ENCODE measurements at regions not wholly inside any gene's neighbourhood (a gene's known extent, or its start where the extent isn't known, plus 50 kb on each side); places are given as distances from the start of the nearest gene placed in this dataset.

GRCh38 chr7:155971180-155971770, 159.0 kb upstream of the SHH start (continued):
- TF ChIP-seq, protein P1, sequence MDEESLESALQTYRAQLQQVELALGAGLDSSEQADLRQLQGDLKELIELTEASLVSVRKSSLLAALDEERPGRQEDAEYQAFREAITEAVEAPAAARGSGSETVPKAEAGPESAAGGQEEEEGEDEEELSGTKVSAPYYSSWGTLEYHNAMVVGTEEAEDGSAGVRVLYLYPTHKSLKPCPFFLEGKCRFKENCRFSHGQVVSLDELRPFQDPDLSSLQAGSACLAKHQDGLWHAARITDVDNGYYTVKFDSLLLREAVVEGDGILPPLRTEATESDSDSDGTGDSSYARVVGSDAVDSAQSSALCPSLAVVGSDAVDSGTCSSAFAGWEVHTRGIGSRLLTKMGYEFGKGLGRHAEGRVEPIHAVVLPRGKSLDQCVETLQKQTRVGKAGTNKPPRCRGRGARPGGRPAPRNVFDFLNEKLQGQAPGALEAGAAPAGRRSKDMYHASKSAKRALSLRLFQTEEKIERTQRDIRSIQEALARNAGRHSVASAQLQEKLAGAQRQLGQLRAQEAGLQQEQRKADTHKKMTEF (CRISPR knock-in tag; IDR thresholded peaks at IDR 0.05) = no peak
- TF ChIP-seq ZNF33A (CRISPR knock-in tag; IDR thresholded peaks at IDR 0.05; ENCODE audit: borderline replicate concordance) = no peak
- no peak for TF ChIP-seq PHF21A (CRISPR knock-in tag; IDR thresholded peaks at IDR 0.05)
- TF ChIP-seq SRSF9 (IDR thresholded peaks at IDR 0.05; ENCODE audit: borderline replicate concordance, insufficient read depth, low read depth, low read length, poor library complexity, severe bottlenecking) = no peak
- no peak for TF ChIP-seq AKAP8 (CRISPR knock-in tag; IDR thresholded peaks at IDR 0.05)
- no peak for TF ChIP-seq CEBPZ (IDR thresholded peaks at IDR 0.05; ENCODE audit: low read length)
- no peak for TF ChIP-seq ARHGAP35 (CRISPR knock-in tag; IDR thresholded peaks at IDR 0.05; ENCODE audit: borderline replicate concordance)
- TF ChIP-seq ZNF646 (CRISPR knock-in tag; IDR thresholded peaks at IDR 0.05) = no peak
- no peak for TF ChIP-seq FOSL1 (CRISPR knock-in tag; IDR thresholded peaks at IDR 0.05; ENCODE audit: borderline replicate concordance)
- TF ChIP-seq ISL2 (CRISPR knock-in tag; IDR thresholded peaks at IDR 0.05) = no peak
- TF ChIP-seq ZNF275 (CRISPR knock-in tag; IDR thresholded peaks at IDR 0.05; ENCODE audit: borderline replicate concordance) = no peak

Data from HepG2 (cell line).